GM18909 (cell line): ENCODE measurements at regions not wholly inside any gene's neighbourhood (a gene's known extent, or its start where the extent isn't known, plus 50 kb on each side); places are given as distances from the start of the nearest gene placed in this dataset.

Experiments
- ATAC-seq: cut with Tn5 transposase; IDR thresholded peaks from one replicate; pipeline ENCODE4 v1.9.1; 2021; ENCODE audit warnings: mild to moderate bottlenecking; ENCODE audit not compliant: unreplicated experiment, poor library complexity

DNA sequence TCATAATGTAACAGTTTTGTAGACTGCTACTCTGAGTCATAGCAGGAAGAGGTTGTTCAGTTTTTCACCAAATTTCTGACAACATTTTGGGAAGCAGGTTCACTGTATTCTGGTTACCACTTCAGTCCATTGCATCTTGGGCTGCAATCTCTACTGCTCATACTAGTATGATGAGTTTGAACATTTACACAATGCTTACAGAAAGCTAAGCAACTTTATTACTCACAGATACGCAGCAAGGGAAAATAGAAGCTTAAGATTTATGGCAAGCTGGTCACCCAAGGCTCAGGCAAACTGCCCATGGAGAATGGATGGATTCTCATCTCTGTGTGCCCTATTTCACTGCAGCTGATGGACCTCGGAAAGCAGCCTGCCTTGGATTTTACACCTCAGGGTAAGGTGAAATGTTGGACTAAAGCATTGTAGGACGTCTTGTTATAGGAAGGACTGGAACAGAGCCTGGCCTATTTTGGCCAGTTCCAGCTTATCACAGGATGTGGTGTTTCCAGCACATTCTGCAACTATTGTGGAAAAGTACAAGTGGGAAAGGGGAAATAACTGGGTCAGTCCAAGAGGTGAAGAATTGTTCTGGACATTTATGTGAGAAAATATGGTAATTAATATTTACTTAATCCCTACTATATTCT is 887.1 kb upstream of the AGA start:
- no peak for ATAC-seq

GRCh38 chr4:178333355-178333754 is 891.1 kb upstream of the AGA start:
- ATAC-seq = no peak

DNA sequence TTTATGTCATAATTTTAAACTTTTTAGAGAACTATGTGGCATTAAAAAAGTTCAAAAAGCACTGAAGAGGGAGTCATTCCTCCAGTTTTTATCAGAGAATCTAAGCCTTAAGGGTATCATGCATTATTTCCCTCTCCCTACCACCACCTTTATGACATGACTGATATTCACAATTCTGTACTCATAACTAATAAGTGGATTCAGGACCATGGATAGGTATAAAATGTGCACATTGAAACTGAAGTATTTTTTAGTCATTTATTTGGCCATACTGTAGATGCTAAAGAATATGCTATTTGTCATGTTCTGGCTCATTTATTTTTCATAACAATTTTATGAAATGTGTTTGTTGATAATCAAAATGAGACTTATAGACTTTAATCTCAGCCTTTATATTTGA is 897.5 kb upstream of the AGA start:
- ATAC-seq = no peak

GRCh38 chr4:178340468-178340867 is 898.2 kb upstream of the AGA start:
- no peak for ATAC-seq

GRCh38 chr4:178344096-178344495 is 901.9 kb upstream of the AGA start:
- ATAC-seq = no peak

- no peak for ATAC-seq
Measured at GRCh38 chr4:178347111-178347510, 904.9 kb upstream of the AGA start.

- no peak for ATAC-seq
Measured at GRCh38 chr4:178349601-178350000, 907.4 kb upstream of the AGA start.

GRCh38 chr4:178351185-178351584 is 908.9 kb upstream of the AGA start:
- ATAC-seq = no peak

DNA sequence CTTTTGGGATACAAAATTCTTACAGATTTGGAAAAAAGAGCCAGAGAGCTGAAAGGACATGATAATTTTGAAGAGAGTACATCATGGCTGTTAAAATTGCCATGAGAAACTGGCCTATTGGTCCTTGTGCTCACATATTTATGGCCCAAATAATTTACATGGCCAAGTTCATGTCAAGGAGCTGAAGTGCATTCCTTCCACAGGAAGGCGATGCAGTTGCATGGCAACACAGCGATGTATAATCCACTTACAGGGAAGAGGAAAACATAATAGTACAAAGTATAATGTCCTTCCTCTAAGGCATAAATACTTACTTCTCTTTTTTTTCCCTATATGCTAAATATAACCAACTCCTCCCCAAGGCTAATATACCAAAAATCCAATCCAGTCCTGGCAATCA is 914.5 kb upstream of the AGA start:
- ATAC-seq = no peak

- no peak for ATAC-seq
Measured at GRCh38 chr4:178385481-178385880, 943.2 kb upstream of the AGA start.

GRCh38 chr4:178387756-178388155 is 945.5 kb upstream of the AGA start:
- ATAC-seq = no peak

- no peak for ATAC-seq
Measured at GRCh38 chr4:178395798-178396197, 953.6 kb upstream of the AGA start.

DNA sequence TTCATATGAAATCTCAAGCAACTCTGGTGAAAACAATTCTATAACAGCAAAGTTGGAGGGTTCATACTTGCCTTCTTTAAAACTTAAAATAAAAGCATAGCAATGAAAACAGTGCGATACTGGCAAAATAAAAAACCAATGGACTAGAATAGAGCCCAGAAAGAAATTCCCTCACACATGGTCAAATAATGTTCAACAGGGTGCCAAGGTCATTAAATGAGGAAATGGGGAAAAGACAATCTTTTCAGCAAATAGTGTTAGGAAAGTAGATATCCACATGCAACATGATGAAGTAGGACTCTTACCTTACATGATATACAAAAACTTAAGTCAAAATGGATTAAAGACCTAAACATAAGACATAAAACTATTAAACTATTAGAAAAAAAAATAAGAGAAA is 970.2 kb upstream of the AGA start:
- no peak for ATAC-seq

- no peak for ATAC-seq
Measured at GRCh38 chr4:178414042-178414441, 971.8 kb upstream of the AGA start.

GRCh38 chr4:178414881-178415446 is 972.7 kb upstream of the AGA start:
- no peak for ATAC-seq

DNA sequence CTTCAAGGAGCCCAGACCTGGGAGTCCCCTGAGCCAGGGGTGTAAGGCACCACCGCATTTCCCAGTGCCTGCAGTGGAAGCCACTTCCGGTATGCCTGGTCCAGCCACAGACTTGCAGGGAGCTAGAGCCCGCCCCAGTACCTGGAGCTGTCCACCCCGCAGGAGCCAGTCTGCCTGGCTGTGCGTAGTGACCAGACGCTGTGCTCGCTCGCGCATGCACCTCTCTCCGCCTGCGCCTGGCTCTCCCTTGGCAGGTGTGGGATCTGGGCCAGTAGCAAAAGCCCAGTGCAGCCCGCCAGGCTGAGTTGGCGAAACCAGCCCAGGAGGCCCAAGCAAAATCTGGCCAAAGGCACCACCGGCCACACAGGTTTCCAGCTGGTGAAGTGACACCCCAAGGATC is 973.7 kb upstream of the AGA start:
- ATAC-seq = no peak

DNA sequence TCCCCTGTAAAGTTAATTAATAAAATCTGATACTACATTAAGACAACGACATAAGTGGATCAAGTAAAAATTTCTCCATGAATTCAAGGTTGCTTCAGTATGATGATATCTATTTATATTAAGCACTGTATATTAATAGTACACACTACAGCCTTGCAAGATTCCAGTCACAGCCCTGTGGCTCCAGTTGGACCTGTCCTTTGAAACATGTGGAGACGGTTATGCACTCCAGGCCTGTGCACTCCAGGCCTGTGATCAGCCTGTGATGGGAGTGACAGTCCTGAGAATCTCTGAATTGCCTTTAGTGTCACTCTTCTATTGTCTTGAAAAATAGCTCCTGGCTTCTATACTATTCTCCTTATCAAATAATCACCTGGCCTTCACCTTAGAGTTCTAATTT is 981.1 kb upstream of the AGA start:
- ATAC-seq = no peak

- ATAC-seq = no peak
Measured at GRCh38 chr4:178426871-178427270, 984.6 kb upstream of the AGA start.

DNA sequence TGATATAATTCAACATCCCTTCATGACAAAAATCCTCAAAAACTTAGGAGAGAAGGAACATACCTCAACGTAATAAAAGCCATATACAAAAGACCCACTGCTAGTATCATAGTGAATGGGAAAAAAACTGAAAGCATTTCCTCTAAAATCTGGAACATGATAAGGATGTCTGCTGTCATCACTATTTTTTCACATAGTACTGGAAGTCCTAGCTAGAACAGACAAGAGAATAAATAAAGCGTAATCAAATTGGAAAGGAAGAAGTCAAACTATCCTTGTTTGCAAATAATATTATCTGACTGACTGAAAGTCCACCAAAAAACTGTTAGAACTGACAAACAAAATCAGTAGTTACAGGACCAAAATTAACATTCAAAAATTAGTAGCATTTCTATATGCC is 985.4 kb upstream of the AGA start:
- ATAC-seq = no peak

GRCh38 chr4:178448372-178449035 is 1006.3 kb upstream of the AGA start:
- ATAC-seq = no peak

GRCh38 chr4:178450614-178451013 is 1008.4 kb upstream of the AGA start:
- ATAC-seq = no peak

DNA sequence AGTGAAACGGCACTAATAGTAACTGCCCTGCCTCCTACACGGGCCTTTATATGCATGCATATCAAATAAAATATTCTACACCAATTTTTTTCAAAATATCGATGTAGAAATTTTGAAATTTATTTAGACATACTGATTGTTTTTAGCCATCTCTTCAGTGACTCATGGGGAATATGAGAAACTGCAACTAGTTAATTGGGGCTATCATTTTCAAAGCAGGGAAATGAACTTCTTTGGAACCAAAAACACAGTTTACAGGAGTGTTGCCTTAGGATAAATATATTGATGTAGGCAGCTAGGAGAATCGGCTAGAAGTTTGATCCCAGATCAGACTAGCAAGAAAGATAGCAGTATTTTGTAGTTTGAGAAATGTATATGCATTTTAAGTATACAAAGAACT is 1010.8 kb upstream of the AGA start:
- ATAC-seq = no peak
